Stimulated activated CD4-positive, alpha-beta T cell treated with anti-CD3 and anti-CD28 coated beads, TNF-alpha, amount 100 ng/mL, for 4 hours (primary cell): ENCODE measurements at regions not wholly inside any gene's neighbourhood (a gene's known extent, or its start where the extent isn't known, plus 50 kb on each side); places are given as distances from the start of the nearest gene placed in this dataset.
"Not testable (repeated sequence)": the region's sequence is repeated elsewhere in the genome, so short reads cannot be mapped to it uniquely, and the experiment has no call there.

Experiments used
- DNase-seq, 3 experiments: peaks; one replicate each; pipeline ENCODE4 v3.0.0-alpha.2; 2020; ENCODE audit warnings: low read depth in 3 of 3

DNA sequence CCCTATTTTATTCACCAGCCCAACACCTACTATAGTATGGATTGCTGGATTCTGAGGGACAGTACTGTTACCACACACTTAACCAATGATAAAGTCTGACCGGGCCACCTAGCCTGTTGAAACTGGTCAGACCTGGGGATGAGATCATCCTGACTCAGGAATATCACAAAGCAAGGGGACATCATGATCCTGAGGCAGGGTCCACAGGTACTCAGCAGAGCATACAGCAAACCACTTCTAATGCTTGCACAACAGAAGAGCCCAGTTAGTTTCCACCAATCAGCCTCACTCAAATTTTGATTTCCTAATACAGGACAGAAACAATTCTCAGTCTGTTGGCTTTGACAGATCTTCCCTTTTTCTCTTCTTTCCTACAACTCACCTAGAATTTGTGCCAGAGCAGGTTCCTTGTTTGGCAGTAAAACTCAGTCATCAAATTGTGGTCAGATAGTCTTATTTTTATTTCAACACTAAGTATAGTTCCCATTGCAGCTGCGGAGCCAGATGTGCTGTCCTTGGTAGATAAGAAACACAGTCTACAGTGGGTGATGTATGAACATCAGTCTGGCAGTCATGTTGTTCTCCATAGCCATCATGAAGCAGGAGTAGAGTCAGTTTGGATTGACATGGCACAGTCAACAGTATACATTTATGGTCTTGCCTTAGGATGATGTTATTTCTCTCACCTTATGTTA, 90.1 kb upstream of the PRR23C start:
- DNase-seq: no peak

DNA sequence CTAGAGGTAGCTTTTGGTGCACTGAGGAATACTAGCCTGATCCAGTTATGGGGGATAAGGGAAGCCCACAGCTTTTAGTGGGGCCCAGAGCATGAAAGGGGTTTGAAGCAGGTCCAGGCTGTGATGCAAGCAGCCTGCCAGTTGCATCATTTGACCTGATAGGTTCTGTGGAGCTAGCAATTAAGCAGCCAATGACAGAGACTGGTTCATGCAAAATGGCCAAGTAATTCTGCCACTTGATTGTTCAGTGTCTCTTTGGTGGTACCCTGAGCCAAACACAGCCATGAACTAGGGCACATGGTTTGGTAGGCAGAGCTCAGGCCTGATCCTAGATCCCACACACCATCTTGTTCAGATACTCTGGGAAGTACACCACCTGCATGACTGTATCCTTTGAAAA, 91.0 kb upstream of the PRR23C start:
- no peak for DNase-seq

GRCh38 chr3:139136469-139137202, 91.9 kb upstream of the PRR23C start:
- DNase-seq: no peak

GRCh38 chr3:139140553-139140952, 95.9 kb upstream of the PRR23C start:
- DNase-seq: no peak

GRCh38 chr3:139145980-139146379, 101.3 kb upstream of the PRR23C start:
- not testable (repeated sequence) for DNase-seq

DNA sequence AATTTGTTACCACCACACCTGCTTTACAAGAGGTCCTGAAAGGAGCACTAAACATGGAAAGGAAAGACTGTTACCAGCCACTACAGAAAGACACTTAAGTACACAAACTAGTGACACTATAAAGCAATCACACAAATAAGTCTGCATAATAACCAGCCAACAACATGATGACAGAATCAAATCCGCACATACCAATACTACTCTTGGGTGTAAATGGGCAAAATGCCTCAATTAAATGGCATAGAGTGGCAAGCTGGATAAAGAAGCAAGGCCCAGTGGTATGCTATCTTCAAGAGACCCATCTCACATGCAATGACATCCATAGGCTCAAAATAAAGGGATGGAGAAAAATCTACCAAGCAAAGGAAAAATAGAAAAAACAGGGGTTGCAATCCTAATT, 106.8 kb upstream of the PRR23C start:
- no peak for DNase-seq

DNA sequence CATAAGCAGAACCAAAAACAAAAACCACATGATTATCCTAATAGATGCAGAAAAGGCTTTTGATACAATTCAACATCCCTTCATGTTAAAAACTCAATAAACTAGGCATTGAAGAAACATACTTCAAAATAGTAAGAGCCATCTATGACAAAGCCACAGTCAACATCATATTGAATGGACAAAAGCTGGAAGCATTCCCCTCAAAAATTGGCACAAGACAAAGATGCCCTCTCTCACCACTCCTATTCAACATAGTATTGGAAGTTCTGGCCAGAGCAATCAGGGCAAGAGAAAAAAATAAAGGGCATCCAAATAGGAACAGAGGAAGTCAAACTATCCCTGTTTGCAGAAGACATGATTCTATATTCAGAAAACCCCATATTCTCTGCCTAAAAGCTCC, 108.7 kb upstream of the PRR23C start:
- DNase-seq: not testable (repeated sequence)

GRCh38 chr3:139157161-139157932, 112.7 kb upstream of the PRR23C start:
- DNase-seq: no peak

- DNase-seq: no peak
Measured at GRCh38 chr3:139159356-139159755, 114.7 kb upstream of the PRR23C start.

- no peak for DNase-seq
Measured at GRCh38 chr3:139173372-139174108, 128.8 kb upstream of the PRR23C start.

DNA sequence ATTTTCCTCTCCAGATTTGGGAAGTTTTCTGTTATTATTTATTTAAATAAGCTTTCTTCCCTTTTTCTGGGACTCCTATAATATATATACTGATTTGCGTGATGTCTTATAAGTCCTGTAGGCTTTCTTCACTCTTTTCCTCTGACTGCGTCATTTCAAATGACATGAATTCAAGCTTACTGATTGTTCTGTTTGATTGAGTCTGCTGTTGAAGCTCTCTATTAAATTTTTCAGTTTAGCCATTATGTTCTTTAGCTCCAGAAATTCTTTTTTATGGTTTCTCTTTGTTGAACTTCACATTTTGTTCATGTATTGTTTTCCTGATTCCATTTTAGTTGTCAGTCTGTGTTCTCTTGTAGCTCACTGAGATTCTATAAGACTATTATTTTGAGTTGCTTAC, 135.8 kb upstream of the PRR23C start:
- no peak for DNase-seq

- DNase-seq: no peak
Measured at GRCh38 chr3:139182143-139182542, 137.5 kb upstream of the PRR23C start.

GRCh38 chr3:139182598-139182997, 137.9 kb upstream of the PRR23C start:
- no peak for DNase-seq

DNA sequence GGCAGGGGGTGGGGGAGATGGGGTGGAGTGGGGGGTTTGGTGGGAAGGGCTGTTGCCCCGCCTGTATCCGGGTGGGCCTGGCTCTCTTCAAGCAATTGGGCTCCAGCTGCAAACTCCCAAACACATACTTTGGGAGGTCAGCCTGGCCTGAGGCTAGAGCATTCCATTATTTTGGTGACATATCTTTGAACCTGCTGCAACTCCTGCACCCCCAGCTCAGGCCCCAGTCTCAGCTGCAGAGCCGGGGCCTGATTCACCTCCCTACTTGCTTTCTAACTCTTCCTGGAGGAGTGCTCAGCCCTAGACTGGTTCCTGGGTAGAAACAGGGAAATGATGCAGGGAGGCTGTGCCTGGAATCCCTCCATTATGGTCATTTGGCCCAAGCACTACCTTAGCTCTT, 140.8 kb upstream of the PRR23C start:
- no peak for DNase-seq

- DNase-seq: no peak
Measured at GRCh38 chr3:139187154-139187553, 142.5 kb upstream of the PRR23C start.

DNA sequence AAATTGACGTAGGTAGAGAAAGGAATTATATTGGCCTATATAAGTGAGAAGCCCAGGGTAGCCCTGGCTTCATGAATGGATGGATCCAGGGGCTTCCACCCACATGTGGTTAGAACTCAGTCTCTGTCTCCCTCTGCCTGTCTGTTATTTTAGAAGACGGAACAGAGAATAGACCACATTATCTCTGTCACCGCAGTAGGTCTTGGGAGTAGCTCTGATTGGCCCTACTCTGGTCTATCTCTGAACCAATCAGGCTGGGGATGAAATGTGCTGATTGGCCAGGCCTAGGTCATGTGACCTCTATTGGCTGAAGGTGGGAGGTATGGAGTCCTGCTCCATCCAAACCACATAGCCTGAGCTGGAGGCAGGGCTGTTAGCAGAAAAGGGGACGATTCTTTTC, 143.0 kb upstream of the PRR23C start:
- no peak for DNase-seq

DNA sequence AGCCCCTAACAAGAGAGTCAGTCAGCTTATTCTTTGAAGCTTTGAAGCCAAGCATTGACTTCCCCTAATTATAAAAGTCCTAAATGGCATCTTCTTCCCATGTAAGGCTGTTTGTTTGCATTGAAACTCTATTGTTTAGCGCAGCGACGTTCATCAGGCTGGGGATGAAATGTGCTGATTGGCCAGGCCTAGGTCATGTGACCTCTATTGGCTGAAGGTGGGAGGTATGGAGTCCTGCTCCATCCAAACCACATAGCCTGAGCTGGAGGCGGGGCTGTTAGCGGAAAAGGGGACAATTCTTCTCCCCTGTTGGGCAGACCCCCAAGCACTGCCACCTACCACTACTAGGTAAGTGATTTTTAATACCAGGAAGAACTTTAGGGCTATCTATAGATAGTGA, 145.3 kb upstream of the PRR23C start:
- no peak for DNase-seq

DNA sequence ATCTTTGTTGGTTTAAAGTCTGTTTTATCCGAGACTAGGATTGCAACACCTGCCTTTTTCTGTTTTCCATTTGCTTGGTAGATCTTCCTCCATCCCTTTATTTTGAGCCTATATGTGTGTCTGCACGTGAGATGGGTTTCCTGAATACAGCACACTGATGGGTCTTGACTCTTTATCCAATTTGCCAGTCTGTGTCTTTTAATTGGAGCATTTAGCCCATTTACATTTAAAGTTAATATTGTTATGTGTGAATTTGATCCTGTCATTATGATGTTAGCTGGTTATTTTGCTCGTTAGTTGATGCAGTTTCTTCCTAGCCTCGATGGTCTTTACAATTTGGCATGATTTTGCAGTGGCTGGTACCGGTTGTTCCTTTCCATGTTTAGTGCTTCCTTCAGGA, 149.4 kb upstream of the MRPS22 start:
- not testable (repeated sequence) for DNase-seq

DNA sequence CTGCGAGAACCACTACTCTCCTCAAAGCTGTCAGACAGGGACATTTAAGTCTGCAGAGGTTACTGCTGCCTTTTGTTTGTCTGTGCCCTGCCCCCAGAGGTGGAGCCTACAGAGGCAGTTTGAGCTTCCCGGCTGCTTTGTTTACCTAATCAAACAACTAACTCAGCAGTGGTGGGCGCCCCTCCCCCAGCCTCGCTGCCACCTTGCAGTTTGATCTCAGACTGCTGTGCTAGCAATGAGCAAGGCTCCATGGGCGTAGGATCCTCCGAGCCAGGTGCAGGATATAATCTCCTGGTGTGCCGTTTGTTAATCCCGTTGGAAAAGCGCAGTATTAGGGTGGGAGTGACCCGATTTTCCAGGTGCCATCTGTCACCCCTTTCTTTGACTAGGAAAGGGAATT, 147.7 kb upstream of the MRPS22 start:
- not testable (repeated sequence) for DNase-seq

DNA sequence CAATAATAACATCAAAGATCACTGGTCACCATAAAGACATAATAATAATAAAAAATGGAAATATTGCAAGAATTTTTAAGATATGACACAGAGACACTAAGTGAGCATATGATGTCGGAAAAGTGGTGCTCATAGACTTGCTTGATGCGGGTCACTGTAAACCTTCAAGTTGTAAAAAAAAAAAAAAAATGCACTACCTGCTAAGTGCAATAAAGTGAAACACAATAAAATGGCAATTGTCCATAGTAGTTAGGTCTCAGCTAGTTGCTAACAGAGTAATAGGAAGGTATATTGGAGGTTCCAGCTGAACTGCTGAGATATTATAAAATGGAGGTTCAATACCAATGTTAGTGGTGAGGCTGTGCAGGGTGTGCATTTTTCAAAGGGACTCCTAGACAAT, 146.6 kb upstream of the MRPS22 start:
- no peak for DNase-seq

GRCh38 chr3:139198186-139198585, 145.6 kb upstream of the MRPS22 start:
- DNase-seq: no peak

DNA sequence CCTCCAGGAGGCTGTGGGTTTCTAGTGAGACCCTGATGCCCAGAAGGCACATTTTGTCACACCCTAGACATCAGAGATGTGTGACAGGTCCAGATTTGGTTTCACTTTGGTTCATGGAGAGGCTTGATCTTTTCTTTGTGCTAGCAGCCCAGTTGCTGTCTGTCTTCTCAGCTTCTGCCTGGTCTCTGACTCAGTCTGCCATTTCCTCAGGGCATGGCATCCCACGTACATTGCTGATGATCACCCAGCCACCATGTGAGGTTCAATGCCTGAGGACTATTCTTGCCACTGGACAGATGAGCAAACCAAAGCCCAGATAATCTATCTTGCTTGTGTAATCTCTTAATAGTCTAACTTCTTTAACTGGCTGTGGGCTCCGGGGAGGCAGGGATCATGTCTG, 144.9 kb upstream of the MRPS22 start:
- no peak for DNase-seq
